ENCODE measurements at regions not wholly inside any gene's neighbourhood (a gene's known extent, or its start where the extent isn't known, plus 50 kb on each side); places are given as distances from the start of the nearest gene placed in this dataset.

GRCh38 chr12:112559784-112560183 lies 141.0 kb downstream of the PTPN11 start:
- no peak for DNase-seq (ENCODE audit: low spot score)

GRCh38 chr12:112564160-112564784 lies 145.5 kb downstream of the PTPN11 start:
- DNase-seq (ENCODE audit: low spot score): no peak

- no peak for DNase-seq (ENCODE audit: low spot score)
Measured at GRCh38 chr12:112568641-112569040, 149.9 kb downstream of the PTPN11 start.

- DNase-seq (ENCODE audit: low spot score): no peak
Measured at GRCh38 chr12:112570096-112570495, 151.3 kb downstream of the PTPN11 start.

GRCh38 chr12:112573141-112573540 lies 154.4 kb downstream of the PTPN11 start:
- DNase-seq (ENCODE audit: low spot score): no peak

- no peak for DNase-seq (ENCODE audit: low spot score)
Measured at GRCh38 chr12:112574896-112575558, 156.3 kb downstream of the PTPN11 start.

- no peak for DNase-seq (ENCODE audit: low spot score)
Measured at GRCh38 chr12:112575559-112576067, 156.9 kb downstream of the PTPN11 start.

- DNase-seq (ENCODE audit: low spot score): no peak
Measured at GRCh38 chr12:112577473-112578329, 159.0 kb downstream of the PTPN11 start.

GRCh38 chr12:112584266-112584722 lies 165.5 kb downstream of the PTPN11 start:
- no peak for DNase-seq (ENCODE audit: low spot score)

GRCh38 chr12:112586148-112586783 lies 167.5 kb downstream of the PTPN11 start:
- DNase-seq (ENCODE audit: low spot score): no peak

- no peak for DNase-seq (ENCODE audit: low spot score)
Measured at GRCh38 chr12:112589275-112589674, 170.5 kb downstream of the PTPN11 start.

GRCh38 chr12:112590281-112590680 lies 171.5 kb downstream of the PTPN11 start:
- DNase-seq (ENCODE audit: low spot score): no peak

- DNase-seq (ENCODE audit: low spot score): no peak
Measured at GRCh38 chr12:112591488-112591887, 172.7 kb downstream of the PTPN11 start.

- no peak for DNase-seq (ENCODE audit: low spot score)
Measured at GRCh38 chr12:112595410-112595809, 176.7 kb downstream of the PTPN11 start.

- no peak for DNase-seq (ENCODE audit: low spot score)
Measured at GRCh38 chr12:112597986-112598385, 179.2 kb downstream of the PTPN11 start.

GRCh38 chr12:112598626-112599025 lies 179.9 kb downstream of the PTPN11 start:
- DNase-seq (ENCODE audit: low spot score): no peak

GRCh38 chr12:112599871-112600270 lies 181.1 kb downstream of the PTPN11 start:
- DNase-seq (ENCODE audit: low spot score): no peak

- DNase-seq (ENCODE audit: low spot score): no peak
Measured at GRCh38 chr12:112602150-112602549, 183.4 kb downstream of the PTPN11 start.

- no peak for DNase-seq (ENCODE audit: low spot score)
Measured at GRCh38 chr12:112606611-112607365, 184.8 kb upstream of the RPH3A start.

- no peak for DNase-seq (ENCODE audit: low spot score)
Measured at GRCh38 chr12:112607427-112607826, 184.1 kb upstream of the RPH3A start.

GRCh38 chr12:112611908-112612307 lies 179.6 kb upstream of the RPH3A start:
- DNase-seq (ENCODE audit: low spot score): no peak
